DOHH2 (cell line): ENCODE measurements at regions not wholly inside any gene's neighbourhood (a gene's known extent, or its start where the extent isn't known, plus 50 kb on each side); places are given as distances from the start of the nearest gene placed in this dataset.

Experiments
- CTCF ChIP-seq: fragments of 200-600 bp; sonication (generic); IDR thresholded peaks from one replicate; pipeline ENCODE4 v1.5.1; 2014; ENCODE audit warnings: antibody characterized with exemption, mild to moderate bottlenecking, low read depth, low read length; ENCODE audit not compliant: poor library complexity, severe bottlenecking
- EZH2phosphoT487 ChIP-seq: fragments of 200-600 bp; sonication (generic); IDR thresholded peaks from 2 replicates; pipeline ENCODE4 v1.6.1; 2017; ENCODE audit warnings: borderline replicate concordance, mild to moderate bottlenecking, antibody characterized with exemption, low read length, moderate library complexity, mixed read lengths

GRCh38 chr19:29089315-29089870, 123.6 kb downstream of the UQCRFS1 start:
- TF ChIP-seq CTCF (no peak), EZH2phosphoT487 (no peak)
